Natural killer cell (primary cell): ENCODE measurements at regions not wholly inside any gene's neighbourhood (a gene's known extent, or its start where the extent isn't known, plus 50 kb on each side); places are given as distances from the start of the nearest gene placed in this dataset.
A peak's percentile ranks its signal among the peaks of the same experiment; 100 is the strongest.

Experiments used
- ATAC-seq, 3 donors: fragments of 150-1000 bp in 2 of 3; fragments of 200-7000 bp in 1 of 3; cut with Tn5 transposase; 1 replicate in 1 of 3; 2 replicates in 2 of 3; pipeline ENCODE4 v1.10.0; 2021; ENCODE audit warnings: mild to moderate bottlenecking in 2 of 3, moderate library complexity in 2 of 3
- DNase-seq, 2 donors: peaks; one replicate each; pipeline versions ENCODE4 v3.0.0 to v3.0.0-alpha.2; 2013 to 2021; ENCODE audit warnings: mixed read lengths in 1 of 2
- H3K27ac ChIP-seq: one replicate; pipeline ENCODE4 v1.5.1; 2013; ENCODE audit warnings: mild to moderate bottlenecking, low read length
- H3K27me3 ChIP-seq: one replicate; pipeline ENCODE4 v1.6.1; 2013; ENCODE audit warnings: low read length; ENCODE audit not compliant: control insufficient read depth, insufficient read depth
- H3K36me3 ChIP-seq: one replicate; pipeline ENCODE4 v1.6.1; 2013; ENCODE audit warnings: low read length; ENCODE audit not compliant: control insufficient read depth, insufficient read depth
- H3K4me1 ChIP-seq: one replicate; pipeline ENCODE4 v1.6.1; 2013; ENCODE audit warnings: low read length; ENCODE audit not compliant: control insufficient read depth, insufficient read depth
- H3K4me3 ChIP-seq: one replicate; pipeline ENCODE4 v1.5.1; 2013; ENCODE audit warnings: low read length
- H3K9me3 ChIP-seq: one replicate; pipeline ENCODE4 v1.6.1; 2013; ENCODE audit warnings: low read length; ENCODE audit not compliant: control insufficient read depth, insufficient read depth
- H3K27ac Mint-ChIP-seq, 2 donors: one replicate each; pipeline ENCODE4 v1.8.0; 2022; ENCODE audit warnings: mild to moderate bottlenecking in 2 of 2, mixed read lengths in 2 of 2, moderate library complexity in 1 of 2
- H3K27me3 Mint-ChIP-seq, 2 donors: one replicate each; pipeline ENCODE4 v1.8.0; 2022; ENCODE audit warnings: low read depth in 2 of 2, mixed read lengths in 2 of 2
- H3K36me3 Mint-ChIP-seq: one replicate; pipeline ENCODE4 v1.8.0; 2022; ENCODE audit warnings: mixed read lengths
- H3K4me1 Mint-ChIP-seq, 2 donors: one replicate each; pipeline ENCODE4 v1.8.0; 2022; ENCODE audit warnings: mixed read lengths in 2 of 2
- H3K4me3 Mint-ChIP-seq: one replicate; pipeline ENCODE4 v1.8.0; 2022; ENCODE audit warnings: mild to moderate bottlenecking, moderate library complexity, mixed read lengths
- H3K9me3 Mint-ChIP-seq, 2 donors: one replicate each; pipeline ENCODE4 v1.8.0; 2022; ENCODE audit warnings: mixed read lengths in 2 of 2
- CTCF ChIP-seq: fragments of 200-600 bp; IDR thresholded peaks from one replicate; pipeline ENCODE4 v1.8.0; 2022; ENCODE audit warnings: antibody characterized with exemption
- WGBS: methylation state at CpG from one replicate; pipeline ENCODE4 v1.1.7; 2013; ENCODE audit warnings: missing lambda C conversion rate; ENCODE audit not compliant: insufficient coverage; 5-methylcytosine and 5-hydroxymethylcytosine counted together
- intact Hi-C: fragments of 100-400 bp; cut with micrococcal nuclease; formaldehyde crosslinking; loops from one replicate; pipeline ENCODE4 v1.14.2; 2022

GRCh38 chr6:156699017-156699421 is 78.2 kb upstream of the ARID1B start:
- DNase-seq: no peak

GRCh38 chr6:156698239-156699016 is 78.8 kb upstream of the ARID1B start:
- Mint-ChIP-seq H3K4me1 (no peaks in the 10 kb centered on the region), H3K27me3 (peaks cover 9 to 36% of the 10 kb centered on the region in 2 donors), H3K27ac (no peak overlapping the region), H3K36me3 (no peaks in the 10 kb centered on the region), H3K4me3 (no peak overlapping the region), H3K9me3 (no peaks in the 10 kb centered on the region)
- Histone ChIP-seq H3K4me3 (no peak overlapping the region), H3K36me3 (no peaks in the 10 kb centered on the region), H3K4me1 (peaks cover 3% of the 10 kb centered on the region), H3K27ac (peak overlapping the region; percentile 5), H3K9me3 (no peaks in the 10 kb centered on the region), H3K27me3 (no peaks in the 10 kb centered on the region)
- ATAC-seq (no peak), DNase-seq (no peak)
- TF ChIP-seq CTCF: no peak
- intact Hi-C loops: no loop called here
- 44% methylated on average over 9 of the region's 9 CpGs for WGBS

More at GRCh38 chr6:156699017-156699421, 78.2 kb upstream of the ARID1B start:
- no peaks in the 10 kb centered on the region for H3K9me3 Mint-ChIP-seq
- H3K4me3 Mint-ChIP-seq: no peak overlapping the region
- intact Hi-C loops: no loop called here
- no peak for ATAC-seq
- no peak overlapping the region for H3K4me3 ChIP-seq
- H3K27me3 Mint-ChIP-seq: peaks cover 9 to 36% of the 10 kb centered on the region in 2 donors
- no peaks in the 10 kb centered on the region for H3K27me3 ChIP-seq
- H3K9me3 ChIP-seq: no peaks in the 10 kb centered on the region
- no peak for TF ChIP-seq CTCF
- H3K27ac ChIP-seq: peak overlapping the region; percentile 5
- no peaks in the 10 kb centered on the region for H3K36me3 Mint-ChIP-seq
- H3K36me3 ChIP-seq: no peaks in the 10 kb centered on the region
- H3K4me1 ChIP-seq: peaks cover 3% of the 10 kb centered on the region
- WGBS: 68% methylated on average over 2 of the region's 5 CpGs
- no peak overlapping the region for H3K27ac Mint-ChIP-seq
- H3K4me1 Mint-ChIP-seq: no peaks in the 10 kb centered on the region

GRCh38 chr6:156697225-156697830 is 79.8 kb upstream of the ARID1B start:
- H3K27me3 Mint-ChIP-seq: peaks cover 9 to 36% of the 10 kb centered on the region in 2 donors
- H3K36me3 Mint-ChIP-seq: no peaks in the 10 kb centered on the region
- intact Hi-C loops: no loop called here
- no peak for DNase-seq
- Histone ChIP-seq H3K36me3 (no peaks in the 10 kb centered on the region), H3K27ac (peak overlapping the region; percentile 18), H3K4me1 (peaks cover 3% of the 10 kb centered on the region), H3K9me3 (no peaks in the 10 kb centered on the region), H3K4me3 (no peak overlapping the region), H3K27me3 (no peaks in the 10 kb centered on the region)
- H3K4me1 Mint-ChIP-seq: no peaks in the 10 kb centered on the region
- no peak for TF ChIP-seq CTCF
- ATAC-seq: no peak
- H3K4me3 Mint-ChIP-seq: no peak overlapping the region
- H3K27ac Mint-ChIP-seq: no peak overlapping the region
- H3K9me3 Mint-ChIP-seq: no peaks in the 10 kb centered on the region
- 55% methylated on average over 4 of the region's 5 CpGs for WGBS
